T-helper 2 cell treated with Interferon-gamma antibody and Interleukin-4, amounts not matched to agents 5 μg/mL and 100 μg/mL, for 36 hours (primary cell): ENCODE measurements at regions not wholly inside any gene's neighbourhood (a gene's known extent, or its start where the extent isn't known, plus 50 kb on each side); places are given as distances from the start of the nearest gene placed in this dataset.
"Not testable (repeated sequence)": the region's sequence is repeated elsewhere in the genome, so short reads cannot be mapped to it uniquely, and the experiment has no call there.

Source experiments
- DNase-seq: peaks from one replicate; pipeline ENCODE4 v3.0.0; 2021; ENCODE audit warnings: low spot score
- H3K27ac Mint-ChIP-seq: one replicate; pipeline ENCODE4 v1.8.0; 2021; ENCODE audit warnings: mild to moderate bottlenecking, mixed read lengths
- H3K27me3 Mint-ChIP-seq: one replicate; pipeline ENCODE4 v1.8.0; 2021; ENCODE audit warnings: low read depth, mixed read lengths
- H3K36me3 Mint-ChIP-seq: one replicate; pipeline ENCODE4 v1.8.0; 2021; ENCODE audit warnings: low read depth, mixed read lengths
- H3K4me1 Mint-ChIP-seq: one replicate; pipeline ENCODE4 v1.8.0; 2021; ENCODE audit warnings: low read depth, mixed read lengths
- H3K4me3 Mint-ChIP-seq: one replicate; pipeline ENCODE4 v1.8.0; 2022; ENCODE audit warnings: mild to moderate bottlenecking, moderate library complexity, mixed read lengths
- H3K9me3 Mint-ChIP-seq: one replicate; pipeline ENCODE4 v1.8.0; 2021; ENCODE audit warnings: mixed read lengths

DNA sequence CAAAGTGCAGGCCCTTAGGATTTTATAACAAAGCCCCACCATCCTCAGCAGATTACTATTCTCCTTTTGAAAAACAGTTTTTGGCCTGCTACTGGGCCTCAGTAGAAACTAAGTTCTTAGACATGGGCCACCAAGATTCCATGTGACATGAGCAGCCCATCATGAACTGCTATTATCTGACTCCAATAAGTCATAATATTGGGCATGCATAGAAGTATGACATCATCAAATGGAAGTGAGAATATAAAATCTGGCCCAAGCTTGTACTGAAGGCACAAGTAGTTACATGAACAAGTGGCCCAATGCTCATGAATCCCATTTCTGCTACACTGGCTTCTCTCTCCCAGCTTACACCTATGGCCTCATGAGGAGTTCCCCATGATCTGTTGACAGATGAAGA, 404.8 kb downstream of the EPHA5 start:
- H3K27ac Mint-ChIP-seq = no peak overlapping the region
- no peaks in the 10 kb centered on the region for H3K27me3 Mint-ChIP-seq
- H3K9me3 Mint-ChIP-seq = peaks cover 22% of the 10 kb centered on the region
- H3K4me3 Mint-ChIP-seq = no peak overlapping the region
- no peak for DNase-seq
- no peaks in the 10 kb centered on the region for H3K4me1 Mint-ChIP-seq
- no peaks in the 10 kb centered on the region for H3K36me3 Mint-ChIP-seq

DNA sequence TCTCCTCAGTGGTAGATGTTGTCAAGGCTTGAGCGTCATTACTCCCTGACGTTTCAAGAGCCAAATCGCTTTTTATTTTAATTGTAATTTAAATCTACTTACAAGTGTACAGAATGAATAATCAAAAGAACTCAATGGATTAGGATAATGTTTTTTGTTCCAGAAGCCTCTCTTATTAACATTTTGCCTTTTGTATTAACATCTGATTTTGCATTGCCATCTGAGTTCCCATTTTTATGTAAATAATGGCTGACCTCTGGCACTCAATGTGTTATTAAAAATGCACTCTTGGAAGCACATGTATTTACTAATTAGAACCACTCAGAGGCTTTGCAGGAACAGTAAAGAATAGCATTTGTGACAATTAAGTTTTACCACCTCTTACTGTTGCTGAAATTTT, 411.0 kb downstream of the EPHA5 start:
- Mint-ChIP-seq H3K9me3 (peaks cover 3% of the 10 kb centered on the region), H3K4me1 (no peaks in the 10 kb centered on the region), H3K27me3 (no peaks in the 10 kb centered on the region), H3K4me3 (no peak overlapping the region), H3K27ac (no peak overlapping the region), H3K36me3 (no peaks in the 10 kb centered on the region)
- DNase-seq = no peak

DNA sequence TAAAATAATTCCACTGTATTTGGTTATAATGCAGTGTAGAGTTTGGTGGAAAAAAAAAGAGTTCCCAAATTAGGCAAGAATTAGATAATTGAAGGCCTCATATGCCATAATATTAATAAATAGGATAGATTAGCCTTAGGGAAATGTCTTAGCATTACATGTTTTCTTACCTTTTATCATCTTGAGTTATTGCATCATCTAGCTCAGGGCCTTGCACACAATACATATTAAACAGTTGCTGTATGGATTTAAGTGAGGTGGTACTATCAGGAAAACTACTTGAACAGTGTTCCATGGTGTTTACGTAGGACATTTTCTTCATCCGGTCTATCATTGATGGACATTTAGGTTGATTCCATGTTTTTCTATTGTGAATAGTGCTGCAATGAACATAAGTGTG, 419.4 kb downstream of the EPHA5 start:
- no peaks in the 10 kb centered on the region for H3K4me1 Mint-ChIP-seq
- H3K27ac Mint-ChIP-seq = no peak overlapping the region
- DNase-seq = no peak
- H3K4me3 Mint-ChIP-seq = no peak overlapping the region
- no peaks in the 10 kb centered on the region for H3K36me3 Mint-ChIP-seq
- H3K9me3 Mint-ChIP-seq = peaks cover 11% of the 10 kb centered on the region
- H3K27me3 Mint-ChIP-seq = no peaks in the 10 kb centered on the region

DNA sequence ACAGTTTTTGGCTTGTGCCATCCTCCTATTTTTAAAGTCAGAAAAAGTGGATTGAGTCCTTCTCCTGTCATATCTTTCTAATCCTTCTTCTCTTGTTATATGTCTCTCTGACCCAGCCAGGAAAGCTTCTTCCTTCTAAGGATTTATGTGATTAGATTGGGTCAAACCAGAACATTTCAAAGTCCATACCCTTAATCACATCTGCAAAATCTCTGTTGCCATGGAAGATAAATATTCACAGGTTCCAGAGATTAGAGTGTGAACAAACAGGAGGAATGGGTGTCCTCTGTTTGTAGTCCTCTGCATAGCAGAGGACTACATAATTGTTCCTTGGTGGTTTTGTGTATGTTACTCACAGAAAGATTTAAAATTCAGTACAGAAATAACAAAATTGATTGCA, 421.2 kb downstream of the EPHA5 start:
- H3K27me3 Mint-ChIP-seq = no peaks in the 10 kb centered on the region
- H3K4me3 Mint-ChIP-seq = no peak overlapping the region
- DNase-seq = no peak
- peaks cover 11% of the 10 kb centered on the region for H3K9me3 Mint-ChIP-seq
- no peak overlapping the region for H3K27ac Mint-ChIP-seq
- no peaks in the 10 kb centered on the region for H3K36me3 Mint-ChIP-seq
- H3K4me1 Mint-ChIP-seq = no peaks in the 10 kb centered on the region

DNA sequence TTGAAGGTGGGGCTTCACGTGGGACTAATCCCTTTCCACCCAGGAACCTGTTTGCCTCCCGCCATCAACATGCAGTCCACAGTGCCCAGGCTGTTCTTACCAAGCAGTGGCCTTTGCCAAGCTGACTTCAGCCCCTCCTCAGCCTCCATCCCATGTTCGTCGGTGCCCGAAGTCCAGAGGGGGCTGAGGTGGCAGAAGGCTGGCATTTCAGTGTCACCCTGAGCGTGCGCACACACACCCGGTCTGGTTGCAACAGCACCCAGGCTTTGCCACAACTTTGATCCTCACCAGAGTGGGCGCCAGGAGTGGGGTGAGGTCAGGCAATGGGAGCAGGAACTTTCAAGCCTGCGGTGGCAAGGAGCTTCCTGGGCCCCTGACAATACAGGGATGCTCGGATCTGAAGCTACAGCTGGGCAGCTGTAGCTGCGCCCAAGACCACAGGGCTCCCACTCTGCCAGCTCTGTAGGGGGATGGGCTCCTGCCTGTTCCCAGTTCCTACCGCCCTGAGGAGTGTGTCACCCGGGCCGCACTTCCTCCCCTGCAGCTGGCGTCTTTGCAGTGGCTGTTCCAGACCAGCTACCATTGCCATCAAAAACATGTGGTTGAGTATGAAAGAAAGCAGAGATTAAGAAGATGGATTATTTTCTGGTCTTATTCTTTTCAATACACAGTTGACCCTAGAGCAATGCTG, 428.0 kb downstream of the EPHA5 start:
- H3K27me3 Mint-ChIP-seq = no peaks in the 10 kb centered on the region
- no peaks in the 10 kb centered on the region for H3K36me3 Mint-ChIP-seq
- no peaks in the 10 kb centered on the region for H3K4me1 Mint-ChIP-seq
- no peak overlapping the region for H3K27ac Mint-ChIP-seq
- peaks cover 7% of the 10 kb centered on the region for H3K9me3 Mint-ChIP-seq
- DNase-seq = no peak
- H3K4me3 Mint-ChIP-seq = no peak overlapping the region

DNA sequence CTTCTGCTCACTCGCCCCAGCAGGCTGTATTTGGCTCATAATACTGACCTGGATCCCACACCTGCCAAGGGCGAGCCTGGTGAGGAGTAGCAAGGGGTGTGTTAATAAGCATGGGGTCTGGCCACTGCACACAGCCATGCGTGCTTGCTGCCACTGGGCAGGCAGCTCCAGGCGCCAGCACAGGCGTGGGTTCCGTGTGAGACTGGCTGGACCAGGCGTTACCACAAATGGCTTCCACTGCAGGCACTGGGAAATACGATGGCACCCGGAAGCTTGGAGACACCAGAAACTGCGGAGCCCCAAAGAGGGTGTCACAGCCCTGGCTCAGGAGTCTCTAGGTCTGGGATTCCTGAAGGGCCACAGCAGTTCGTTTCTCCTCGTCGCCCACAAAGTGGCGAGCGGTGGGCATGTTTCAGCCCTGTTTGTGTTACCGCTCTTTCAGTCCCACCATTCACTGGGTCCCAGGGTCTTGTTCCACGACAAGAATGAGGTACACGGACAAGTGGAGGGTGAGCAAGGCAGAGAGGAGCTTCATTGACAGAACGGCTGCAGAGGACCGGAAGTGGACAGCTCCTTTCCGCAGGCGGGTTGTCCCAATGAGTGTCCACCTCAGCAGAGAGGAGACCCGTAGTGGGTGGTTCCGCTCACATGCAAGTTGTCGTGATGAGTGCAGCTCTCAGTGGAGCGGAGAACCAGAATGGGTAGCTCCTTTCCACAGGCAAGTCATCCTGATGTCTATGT, 428.9 kb downstream of the EPHA5 start:
- Mint-ChIP-seq H3K36me3 (no peaks in the 10 kb centered on the region), H3K4me3 (no peak overlapping the region), H3K27me3 (no peaks in the 10 kb centered on the region), H3K9me3 (peaks cover 10% of the 10 kb centered on the region), H3K27ac (no peak overlapping the region), H3K4me1 (no peaks in the 10 kb centered on the region)
- no peak for DNase-seq

DNA sequence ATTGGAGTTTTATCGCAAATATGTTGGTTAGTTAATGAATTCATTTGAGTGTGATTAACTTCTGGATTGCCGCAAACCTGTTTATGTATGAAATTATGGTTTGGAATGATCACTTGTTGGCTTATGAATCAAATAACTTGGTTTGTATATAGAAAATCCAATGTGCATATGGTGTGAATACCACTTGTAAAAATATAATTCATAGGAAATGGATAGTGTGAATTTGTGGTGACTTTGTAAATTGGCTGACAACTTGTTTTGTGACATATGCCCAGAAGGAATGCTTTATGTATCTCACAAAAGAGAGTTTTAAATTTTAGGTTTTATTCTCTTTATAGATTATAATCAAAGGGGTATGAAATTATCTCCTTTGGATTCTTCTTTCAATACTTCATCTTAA, 436.2 kb downstream of the EPHA5 start:
- peaks cover 10% of the 10 kb centered on the region for H3K9me3 Mint-ChIP-seq
- no peak for DNase-seq
- no peaks in the 10 kb centered on the region for H3K27me3 Mint-ChIP-seq
- H3K36me3 Mint-ChIP-seq = no peaks in the 10 kb centered on the region
- no peak overlapping the region for H3K4me3 Mint-ChIP-seq
- no peaks in the 10 kb centered on the region for H3K4me1 Mint-ChIP-seq
- H3K27ac Mint-ChIP-seq = no peak overlapping the region

DNA sequence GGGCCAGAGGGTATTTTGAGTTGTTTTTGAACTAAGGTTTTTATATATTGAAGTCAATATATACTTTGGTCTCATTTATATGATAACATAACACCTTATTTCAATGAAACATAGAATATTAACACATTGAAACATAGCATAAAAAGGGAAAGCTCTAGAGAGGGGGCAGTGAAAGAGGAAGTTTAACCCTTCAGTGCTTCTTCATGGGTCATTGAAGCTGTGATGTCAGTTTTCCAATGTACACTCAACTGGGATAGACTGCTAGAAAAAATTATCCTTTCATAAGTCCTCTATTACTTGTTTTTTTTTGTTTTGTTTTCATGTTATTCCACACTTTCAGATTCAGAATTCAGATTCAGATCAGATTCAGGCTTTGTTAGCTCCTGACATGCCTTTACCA, 442.7 kb downstream of the EPHA5 start:
- Mint-ChIP-seq H3K4me3 (no peak overlapping the region), H3K27ac (no peak overlapping the region), H3K9me3 (peaks cover 11% of the 10 kb centered on the region), H3K36me3 (no peaks in the 10 kb centered on the region), H3K27me3 (no peaks in the 10 kb centered on the region), H3K4me1 (no peaks in the 10 kb centered on the region)
- DNase-seq = no peak

DNA sequence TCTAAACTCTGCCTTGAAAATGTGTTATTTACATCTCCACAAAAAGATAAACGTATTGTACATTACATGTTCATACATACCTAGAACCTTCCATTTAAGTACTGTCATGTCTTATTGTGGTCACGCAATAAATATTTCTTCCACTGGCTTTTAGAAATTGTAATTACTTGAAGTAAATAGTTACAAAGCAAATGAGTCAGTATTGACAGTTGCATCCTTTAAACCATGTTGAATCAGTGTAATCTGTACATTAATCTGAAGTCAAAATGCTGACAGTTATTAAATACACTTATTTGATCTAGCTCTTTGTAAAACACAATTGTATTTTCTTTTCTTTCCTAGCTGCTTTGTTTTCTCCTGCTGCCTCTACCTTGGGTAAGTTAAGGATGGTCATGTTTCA, 446.7 kb downstream of the EPHA5 start:
- no peaks in the 10 kb centered on the region for H3K36me3 Mint-ChIP-seq

DNA sequence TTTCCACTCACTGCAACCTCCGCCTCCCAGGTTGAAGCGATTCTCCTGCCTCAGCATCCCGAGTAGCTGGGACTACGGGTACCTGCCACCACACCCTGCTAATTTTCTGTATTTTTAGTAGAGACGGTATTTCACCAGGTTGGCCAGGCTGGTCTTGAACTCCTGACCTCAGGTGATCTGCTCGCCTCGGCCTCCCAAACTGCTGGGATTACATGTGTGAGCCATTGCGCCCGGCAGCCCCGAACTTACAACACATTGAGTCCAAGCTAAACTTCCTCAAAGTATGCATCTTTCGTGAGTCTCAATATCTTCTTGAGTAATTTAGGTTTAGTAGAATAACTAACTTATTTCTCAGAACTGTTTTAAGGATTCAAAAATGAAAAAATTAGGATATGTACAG, 447.2 kb downstream of the EPHA5 start:
- H3K4me1 Mint-ChIP-seq, H3K4me3 Mint-ChIP-seq, H3K27me3 Mint-ChIP-seq, H3K27ac Mint-ChIP-seq, H3K36me3 Mint-ChIP-seq, DNase-seq: not testable (repeated sequence)
- peaks cover 11% of the 10 kb centered on the region for H3K9me3 Mint-ChIP-seq

More for the DNA sequence above, 446.7 kb downstream of the EPHA5 start:
- Mint-ChIP-seq H3K4me1 (no peaks in the 10 kb centered on the region), H3K27me3 (no peaks in the 10 kb centered on the region), H3K4me3 (no peak overlapping the region), H3K27ac (no peak overlapping the region), H3K9me3 (peaks cover 11% of the 10 kb centered on the region)
- no peak for DNase-seq

DNA sequence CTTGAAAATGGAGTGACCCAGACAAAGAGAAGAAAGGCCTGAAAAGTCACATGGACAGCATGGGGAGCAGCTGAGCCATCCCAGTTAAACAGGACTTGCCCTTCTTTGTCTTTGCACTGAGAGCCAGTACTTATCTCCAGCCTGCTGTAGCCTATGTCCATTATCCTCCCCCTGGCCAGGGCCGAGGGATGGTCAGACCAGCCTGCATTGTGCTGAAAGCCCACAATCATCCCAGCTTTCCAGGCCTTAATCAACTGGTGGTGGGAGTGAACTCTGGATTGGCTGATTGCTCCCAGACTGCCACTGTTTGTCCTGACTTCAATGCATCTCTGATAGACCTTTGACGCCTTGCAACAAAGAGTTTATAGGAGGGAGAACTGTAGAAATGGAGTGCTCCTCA, 453.1 kb downstream of the EPHA5 start:
- Mint-ChIP-seq H3K4me1 (no peaks in the 10 kb centered on the region), H3K27me3 (no peaks in the 10 kb centered on the region), H3K36me3 (no peaks in the 10 kb centered on the region), H3K9me3 (peaks cover 5% of the 10 kb centered on the region), H3K27ac (no peak overlapping the region), H3K4me3 (no peak overlapping the region)
- no peak for DNase-seq

DNA sequence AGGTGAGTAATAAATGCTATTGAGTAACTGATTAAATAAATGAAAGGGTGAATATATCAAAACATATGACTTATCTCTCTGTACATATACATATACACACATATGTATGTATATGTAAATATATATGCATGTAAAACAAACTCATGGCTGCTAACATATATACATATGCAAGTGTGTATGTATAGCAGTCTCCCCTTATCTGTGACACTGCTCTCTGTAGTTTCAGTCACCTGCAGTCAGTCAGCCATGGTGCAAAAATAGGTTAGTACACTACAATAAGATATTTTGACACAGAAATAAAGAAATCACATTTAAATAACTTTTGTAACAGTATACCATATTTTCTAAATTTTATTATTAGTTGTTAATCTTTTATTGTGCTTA, 467.4 kb downstream of the EPHA5 start:
- Mint-ChIP-seq H3K27ac (no peak overlapping the region), H3K36me3 (no peaks in the 10 kb centered on the region), H3K9me3 (peaks cover 23% of the 10 kb centered on the region), H3K27me3 (no peaks in the 10 kb centered on the region), H3K4me3 (no peak overlapping the region), H3K4me1 (no peaks in the 10 kb centered on the region)
- DNase-seq = no peak

DNA sequence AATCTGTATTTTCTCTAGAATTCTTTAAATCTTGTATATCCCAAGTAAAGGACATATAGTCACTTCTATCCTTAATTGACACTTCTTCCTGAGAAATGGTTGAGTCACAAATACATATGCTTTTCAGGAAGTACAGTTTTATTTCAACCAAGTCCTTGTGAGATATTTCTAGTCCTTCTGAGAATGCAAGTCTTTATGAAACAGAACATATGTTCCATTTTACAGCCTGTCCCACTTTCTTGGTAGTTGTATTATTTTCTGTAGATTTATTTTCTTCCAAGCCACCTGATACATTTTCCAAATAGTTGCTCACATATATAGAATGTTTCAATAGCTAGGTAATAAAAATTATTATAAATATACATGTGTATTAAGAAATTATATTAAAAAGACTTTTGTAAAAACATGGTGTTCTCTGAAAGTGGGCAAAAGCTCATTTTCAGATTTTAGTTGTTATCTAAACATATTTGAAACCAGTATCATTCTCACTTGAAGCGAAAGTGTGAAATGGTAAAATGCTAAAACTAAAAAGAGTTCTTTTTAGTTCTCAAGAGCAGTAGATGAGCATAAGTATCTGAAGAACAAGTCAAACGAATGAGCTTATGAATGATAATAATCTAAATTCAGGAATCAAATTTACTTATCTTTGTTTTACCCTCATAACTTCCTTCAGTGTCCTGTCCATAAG, 468.0 kb downstream of the EPHA5 start:
- Mint-ChIP-seq H3K4me3 (no peak overlapping the region), H3K27me3 (no peaks in the 10 kb centered on the region), H3K27ac (no peak overlapping the region), H3K4me1 (no peaks in the 10 kb centered on the region), H3K36me3 (no peaks in the 10 kb centered on the region), H3K9me3 (peaks cover 23% of the 10 kb centered on the region)
- DNase-seq = no peak

DNA sequence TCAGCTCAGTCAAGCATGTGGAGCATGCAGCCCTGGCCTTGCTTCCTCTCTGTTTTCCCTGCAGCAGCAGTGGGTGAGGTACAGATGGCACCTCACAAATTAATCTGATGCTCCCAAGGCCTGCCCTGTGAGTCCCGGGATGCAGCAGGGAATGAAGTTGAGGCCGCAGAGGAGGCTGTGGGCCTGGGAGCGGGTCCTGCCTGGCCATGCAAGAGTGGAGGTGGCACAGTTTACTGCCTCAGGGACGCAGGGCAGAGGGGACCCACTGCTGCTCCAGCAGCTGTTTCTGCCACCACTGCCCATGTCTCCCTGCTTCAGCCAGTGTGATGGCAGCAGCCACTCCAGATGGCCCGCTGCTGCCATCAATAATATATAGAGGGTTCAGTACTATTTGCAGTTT, 474.6 kb downstream of the EPHA5 start:
- H3K27me3 Mint-ChIP-seq = no peaks in the 10 kb centered on the region
- no peak overlapping the region for H3K27ac Mint-ChIP-seq
- no peaks in the 10 kb centered on the region for H3K36me3 Mint-ChIP-seq

More for the DNA sequence above, 474.6 kb downstream of the EPHA5 start:
- no peaks in the 10 kb centered on the region for H3K4me1 Mint-ChIP-seq
- no peak overlapping the region for H3K4me3 Mint-ChIP-seq
- no peak for DNase-seq
- H3K9me3 Mint-ChIP-seq = peaks cover 4% of the 10 kb centered on the region
